Activated CD4-positive, alpha-beta T cell treated with anti-CD3 and anti-CD28 coated beads for 4 hours (primary cell): ENCODE measurements at regions not wholly inside any gene's neighbourhood (a gene's known extent, or its start where the extent isn't known, plus 50 kb on each side); places are given as distances from the start of the nearest gene placed in this dataset.

Experiments used
- DNase-seq, 2 donors: peaks; one replicate each; pipeline ENCODE4 v3.0.0-alpha.2; 2020

DNA sequence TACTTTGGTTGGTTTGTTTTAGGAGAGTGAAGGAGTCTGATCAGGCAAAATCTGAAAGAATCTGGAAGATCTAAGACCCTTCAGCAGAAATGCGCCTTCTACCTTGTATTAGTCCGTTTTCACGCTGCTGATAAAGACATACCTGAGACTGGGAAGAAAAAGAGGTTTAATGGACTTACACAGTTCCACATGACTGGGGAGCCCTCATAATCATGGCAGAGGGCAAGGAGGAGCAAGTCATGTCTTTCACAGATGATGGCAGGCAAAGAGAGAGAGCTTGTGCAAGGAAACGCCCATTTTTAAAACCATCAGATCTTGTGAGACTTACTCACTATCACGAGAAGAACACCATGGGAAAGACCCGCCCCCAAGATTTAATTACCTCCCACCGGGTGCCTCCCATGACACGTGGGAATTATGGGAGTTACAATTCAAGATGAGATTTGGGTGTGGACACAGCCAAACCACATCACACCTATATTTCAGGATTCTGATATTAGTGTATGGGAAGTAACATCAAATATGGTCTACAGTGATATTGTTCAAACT lies 99.3 kb downstream of the GLUL start:
- DNase-seq, result no peak

DNA sequence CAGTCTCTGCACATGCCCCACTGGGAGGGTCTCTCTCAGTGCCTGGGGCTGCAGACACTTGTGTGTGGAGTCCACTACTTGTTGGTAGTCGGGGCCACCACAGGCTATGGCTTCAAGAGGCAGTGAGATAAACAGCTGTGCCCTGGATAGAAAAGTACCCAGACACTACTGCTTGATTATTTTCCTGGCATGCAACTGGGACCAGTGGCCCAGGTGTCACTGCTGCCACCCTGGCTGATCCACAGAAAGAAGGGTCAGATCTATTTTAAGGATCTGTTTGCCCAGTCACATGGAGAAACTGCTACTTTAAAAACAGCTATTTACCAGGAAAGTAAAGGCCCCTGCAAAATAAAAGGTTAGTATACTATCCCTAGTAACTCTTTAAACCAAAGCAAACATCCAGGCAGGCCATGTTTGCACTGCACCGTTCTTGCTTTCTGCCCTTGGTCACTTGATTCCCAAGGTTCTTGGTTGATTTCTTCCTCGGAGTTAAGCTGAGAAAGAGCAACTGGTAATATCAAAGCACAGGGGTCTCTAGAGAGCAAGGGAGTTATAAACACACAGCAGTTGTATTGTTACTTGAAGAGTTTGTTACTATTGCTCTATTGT lies 99.9 kb downstream of the GLUL start:
- DNase-seq, result no peak

GRCh38 chr1:182288749-182289604 lies 102.6 kb downstream of the GLUL start:
- no peak for DNase-seq

- DNase-seq, result no peak
These were observed 104.8 kb downstream of the GLUL start for GRCh38 chr1:182286761-182287160.

- no peak for DNase-seq
These were observed 107.6 kb downstream of the GLUL start for GRCh38 chr1:182283746-182284544.

DNA sequence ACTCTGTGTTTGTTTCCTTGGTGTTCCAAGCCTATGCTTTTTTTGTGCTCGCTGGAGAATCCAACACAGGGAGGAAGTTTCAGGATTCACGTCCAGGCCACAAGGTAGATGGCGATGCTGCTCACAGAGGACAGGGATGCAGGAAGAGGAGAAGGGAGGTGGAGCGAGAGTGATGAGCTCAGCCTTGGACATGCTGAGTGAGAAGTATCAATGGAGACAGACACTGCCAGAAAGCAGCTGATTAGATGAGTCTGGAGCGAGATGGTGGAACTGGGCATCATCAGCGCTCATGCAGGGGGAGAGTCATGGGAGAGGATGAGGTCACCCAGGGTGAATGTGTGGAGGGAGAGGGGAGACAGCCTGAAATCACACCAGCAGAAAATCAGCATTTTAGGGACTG lies 110.0 kb downstream of the GLUL start:
- DNase-seq, result no peak

DNA sequence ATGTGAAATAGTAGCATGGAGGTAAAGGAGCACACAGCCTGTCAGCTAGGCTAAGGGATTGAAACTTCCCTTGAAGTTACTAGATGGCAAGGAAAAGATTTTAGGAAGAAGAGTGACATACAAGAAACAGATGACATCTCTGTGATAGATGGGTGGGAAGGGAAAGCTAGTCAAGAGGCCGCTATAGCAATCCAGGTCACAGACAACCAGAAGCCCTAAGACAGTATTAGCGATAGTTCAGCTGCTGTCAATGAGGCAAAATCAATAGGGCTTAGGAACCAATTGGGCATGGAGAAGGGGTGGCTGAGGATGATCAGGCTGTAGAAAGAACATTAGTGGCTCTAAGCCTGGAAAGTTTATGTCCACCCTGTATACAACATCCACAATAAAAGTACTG lies 111.1 kb downstream of the GLUL start:
- no peak for DNase-seq

DNA sequence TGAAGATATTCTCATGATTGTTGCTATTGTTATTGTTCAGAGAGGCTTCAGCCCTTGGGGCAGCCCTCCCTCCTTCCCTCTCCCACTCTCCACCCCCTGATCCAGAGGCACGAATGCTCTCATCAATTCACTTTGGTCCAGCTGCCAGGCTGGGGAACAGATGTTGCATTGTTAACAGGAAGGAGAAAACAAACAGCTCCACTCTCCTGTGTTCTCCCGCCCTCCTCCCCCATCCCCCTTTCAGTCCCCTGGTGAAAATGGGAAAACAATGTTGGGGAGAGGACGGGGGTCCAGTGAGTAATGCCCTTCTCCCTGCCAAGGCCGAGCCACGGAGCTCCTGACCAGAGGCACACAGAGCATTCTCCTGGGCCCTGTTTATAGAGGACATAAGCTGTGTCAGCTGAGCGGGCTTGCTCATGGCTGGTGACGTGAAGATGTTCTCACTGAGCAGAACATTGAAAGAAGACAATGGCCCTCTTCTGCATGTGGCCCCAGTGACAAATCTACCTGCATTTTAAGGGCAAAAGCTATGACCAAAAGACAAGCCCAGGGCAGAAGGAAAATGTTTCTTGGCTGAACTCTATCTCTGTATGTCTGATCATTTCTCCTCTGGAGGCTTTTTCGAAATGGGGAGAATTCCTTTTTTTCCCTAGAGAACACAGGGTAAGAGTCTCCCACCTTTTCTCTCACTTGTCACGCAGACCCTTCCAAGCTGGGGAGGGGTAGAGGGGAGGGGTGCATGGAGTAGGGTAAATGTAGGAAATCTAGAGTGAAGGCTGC lies 111.7 kb downstream of the GLUL start:
- DNase-seq, result no peak

DNA sequence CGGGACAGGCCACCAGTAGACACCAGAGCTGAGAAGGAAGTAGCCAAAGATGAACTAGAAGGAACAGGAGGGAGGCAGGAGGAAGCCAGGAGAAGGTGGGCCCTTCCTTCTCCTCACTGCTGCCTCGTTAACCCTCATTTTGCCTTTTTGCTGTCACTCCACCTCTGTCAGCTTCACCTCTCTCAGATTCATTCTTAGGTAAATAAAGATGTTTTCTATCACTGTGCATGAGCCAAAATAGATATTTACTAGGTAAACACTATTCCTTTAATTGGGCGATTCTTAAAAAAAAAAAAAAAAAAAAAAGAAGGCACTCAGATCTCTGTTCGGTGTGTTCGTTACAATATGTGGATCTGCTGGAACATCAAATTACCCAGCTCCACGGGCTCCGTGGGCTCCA lies 112.3 kb downstream of the GLUL start:
- no peak for DNase-seq

GRCh38 chr1:182278144-182279054 lies 113.2 kb downstream of the GLUL start:
- no peak for DNase-seq

- no peak for DNase-seq
These were observed 116.3 kb downstream of the GLUL start for GRCh38 chr1:182275271-182275670.

DNA sequence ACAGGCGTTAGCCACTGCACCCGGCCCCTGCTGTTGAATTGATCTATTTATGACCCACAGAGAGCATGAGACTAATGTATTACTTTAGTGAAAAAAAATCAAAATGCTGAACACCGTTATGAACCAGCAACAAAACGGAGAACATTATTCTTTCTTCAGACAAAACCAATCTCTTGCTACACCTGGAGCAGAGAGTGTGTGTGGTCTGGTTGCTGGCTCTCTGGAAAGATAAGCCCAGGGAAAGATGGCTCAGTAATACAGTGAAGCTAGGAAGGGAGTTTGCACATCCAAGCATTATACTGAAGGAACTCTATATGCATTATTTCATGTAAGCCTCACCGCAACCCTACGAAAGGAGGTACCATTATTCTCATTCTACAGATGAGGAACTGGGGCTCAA lies 117.0 kb downstream of the GLUL start:
- DNase-seq, result no peak

DNA sequence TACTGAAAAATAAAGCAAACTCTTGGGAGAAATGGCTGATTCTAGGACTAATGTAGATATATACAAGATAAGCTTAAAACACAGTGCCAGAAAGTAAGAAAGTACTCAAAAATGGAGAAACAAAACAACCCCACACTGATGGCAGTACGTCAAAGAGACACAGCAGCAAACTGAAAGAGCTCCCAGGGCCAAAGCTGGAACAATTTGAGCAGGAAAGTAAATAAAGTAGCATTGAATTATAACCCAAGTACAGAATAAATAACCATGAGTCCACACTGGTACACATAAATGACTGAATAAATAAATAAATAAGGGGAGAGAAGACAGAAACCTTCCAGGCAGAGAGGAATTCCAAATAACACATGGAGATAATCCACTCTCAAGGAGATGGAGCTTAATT lies 120.9 kb downstream of the GLUL start:
- no peak for DNase-seq

DNA sequence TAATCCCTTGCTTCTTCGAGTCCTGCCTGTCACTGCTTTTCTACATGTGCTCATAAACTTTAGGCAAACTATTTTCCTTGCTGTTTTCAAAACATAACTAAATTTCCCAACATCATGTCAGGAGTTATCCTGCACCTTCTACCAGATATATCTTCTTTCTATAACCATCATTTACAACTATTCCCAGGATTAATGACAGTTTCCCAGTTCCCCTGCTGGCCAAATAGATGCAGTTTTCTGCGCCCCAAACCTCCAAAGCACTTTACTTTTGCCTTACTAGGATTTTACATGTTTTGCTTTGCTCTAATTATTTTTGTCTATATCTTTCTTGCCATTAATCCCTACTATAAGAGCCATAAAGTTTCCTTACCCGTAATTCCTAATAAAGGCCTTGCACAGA lies 122.5 kb downstream of the GLUL start:
- DNase-seq, result no peak

DNA sequence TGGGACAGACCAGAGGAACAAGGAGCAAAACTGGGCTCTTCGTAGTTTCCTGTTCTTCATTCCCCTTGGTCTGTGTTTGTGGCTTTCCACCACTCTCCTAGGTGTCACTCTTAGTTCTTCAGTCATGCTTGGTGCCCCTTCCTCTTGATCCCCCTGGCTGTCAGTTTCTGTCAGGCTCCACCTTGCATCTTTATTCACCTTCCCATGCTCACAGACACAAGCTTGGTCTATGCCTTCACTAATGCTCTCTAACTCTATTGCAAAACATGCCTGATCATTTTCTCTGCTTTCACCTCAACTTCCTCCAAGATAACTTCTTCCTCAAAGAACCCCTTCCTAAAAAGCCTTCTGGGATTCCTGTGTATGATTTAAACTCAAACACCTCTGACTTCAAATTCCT lies 122.9 kb downstream of the GLUL start:
- DNase-seq, result no peak

GRCh38 chr1:182264185-182264584 lies 127.4 kb downstream of the GLUL start:
- no peak for DNase-seq

DNA sequence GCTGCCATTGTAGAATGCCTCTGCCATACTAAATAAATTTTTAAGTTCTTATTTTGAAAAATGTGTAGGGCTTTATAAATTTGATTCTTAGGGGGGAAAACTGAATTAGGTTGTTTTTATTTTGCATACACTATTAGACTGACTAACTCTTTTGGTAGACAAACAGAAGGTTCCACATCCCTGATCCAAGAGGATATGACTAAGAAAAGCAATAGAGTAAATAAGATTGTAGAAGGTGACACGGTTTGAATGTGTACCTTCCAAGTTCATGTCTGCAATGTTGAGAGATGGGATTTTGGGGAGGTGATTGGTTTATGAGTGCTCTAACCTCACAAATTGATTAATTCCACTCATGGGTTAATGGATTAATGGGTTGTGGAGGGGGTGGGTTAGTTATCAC lies 127.9 kb downstream of the GLUL start:
- no peak for DNase-seq

DNA sequence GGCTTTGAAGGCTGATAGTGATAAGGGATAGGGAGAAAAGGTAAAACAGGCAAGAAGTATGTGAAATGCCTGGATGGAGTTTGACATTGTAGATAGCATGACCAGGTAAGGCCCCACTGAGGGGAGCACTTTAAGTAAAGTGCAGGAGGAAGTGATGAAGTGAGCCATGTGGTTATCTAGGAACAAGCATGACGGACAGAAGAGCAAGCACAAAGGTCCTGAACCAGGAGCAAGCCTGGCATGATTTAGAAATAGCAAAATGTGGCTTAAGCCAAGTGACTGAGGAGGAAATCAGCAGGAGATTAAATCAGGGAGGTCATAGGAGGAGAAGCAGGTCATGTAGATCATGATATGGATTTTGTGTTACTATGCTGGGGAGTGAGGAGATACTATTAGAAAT lies 129.2 kb downstream of the GLUL start:
- DNase-seq, result no peak

DNA sequence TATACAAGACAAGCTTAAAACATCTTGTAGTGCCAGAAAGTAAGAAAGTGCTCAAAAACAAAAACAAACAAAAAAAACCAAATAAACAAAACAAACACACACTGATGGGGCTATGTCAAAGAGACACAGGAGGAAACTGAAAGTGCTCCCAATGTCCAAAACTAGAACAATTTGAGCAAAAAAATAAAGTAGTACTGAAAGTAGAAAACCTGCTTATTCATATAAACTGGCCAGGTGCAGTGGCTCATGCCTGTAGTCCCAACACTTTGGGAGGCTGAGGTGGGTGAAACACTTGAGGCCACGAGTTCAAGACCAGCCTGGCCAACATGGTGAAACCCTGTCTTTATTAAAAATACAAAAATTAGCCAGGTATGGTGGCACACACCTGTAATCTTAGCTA lies 129.9 kb downstream of the GLUL start:
- no peak for DNase-seq

GRCh38 chr1:182260516-182260915 lies 131.1 kb downstream of the GLUL start:
- DNase-seq, result no peak

- no peak for DNase-seq
These were observed 131.6 kb downstream of the GLUL start for GRCh38 chr1:182259968-182260367.
